ENCODE measurements at regions not wholly inside any gene's neighbourhood (a gene's known extent, or its start where the extent isn't known, plus 50 kb on each side); places are given as distances from the start of the nearest gene placed in this dataset.
"Not testable (repeated sequence)": the region's sequence is repeated elsewhere in the genome, so short reads cannot be mapped to it uniquely, and the experiment has no call there.

DNA sequence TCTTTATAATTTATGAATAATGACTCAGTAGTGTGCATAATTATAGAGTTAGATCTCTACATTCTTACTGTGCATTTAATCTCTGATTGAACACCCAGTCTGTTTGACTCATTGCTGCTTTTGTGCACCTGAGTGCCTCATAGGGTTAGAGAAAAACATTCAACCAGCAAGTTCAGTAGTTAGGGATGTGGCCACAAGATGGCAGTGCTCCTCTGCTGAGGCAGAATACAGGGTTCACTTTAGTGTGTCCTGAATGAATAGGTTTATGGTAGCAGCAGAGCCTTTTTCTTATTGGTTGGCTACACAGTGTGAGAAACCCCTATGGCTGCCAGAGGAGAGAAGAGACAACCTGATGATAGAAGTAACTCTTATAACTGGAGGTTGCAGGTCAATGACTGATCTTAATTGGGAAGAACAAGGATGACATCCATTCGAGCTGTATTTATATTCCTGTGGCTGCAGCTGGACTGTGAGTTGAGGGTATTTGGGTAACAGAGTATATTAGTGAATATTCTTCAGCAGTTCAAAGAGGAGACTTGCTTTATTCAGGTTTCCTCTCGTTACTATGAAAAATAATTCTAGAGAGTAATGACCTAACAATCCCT, 194.9 kb upstream of the OR4E1 start:
- Mint-ChIP-seq H3K36me3 (ENCODE audit: low read depth) (peaks cover 3% of the 10 kb centered on the region), H3K4me1 (ENCODE audit: low read depth) (peaks cover 32% of the 10 kb centered on the region), H3K27ac (no peak overlapping the region), H3K4me3 (ENCODE audit: low read depth) (peak overlapping the region; percentile 65), H3K9me3 (no peaks in the 10 kb centered on the region), H3K27me3 (ENCODE audit: low read depth) (peaks cover 2% of the 10 kb centered on the region)
- peak; percentile 67 for DNase-seq (ENCODE audit: low spot score)
- intact Hi-C loops (cut with micrococcal nuclease): loop anchor here (2.0 to 5.0 kb wide), 3 partner anchors 26 to 689 kb away; no protein-coding TSS in a partner anchor

DNA sequence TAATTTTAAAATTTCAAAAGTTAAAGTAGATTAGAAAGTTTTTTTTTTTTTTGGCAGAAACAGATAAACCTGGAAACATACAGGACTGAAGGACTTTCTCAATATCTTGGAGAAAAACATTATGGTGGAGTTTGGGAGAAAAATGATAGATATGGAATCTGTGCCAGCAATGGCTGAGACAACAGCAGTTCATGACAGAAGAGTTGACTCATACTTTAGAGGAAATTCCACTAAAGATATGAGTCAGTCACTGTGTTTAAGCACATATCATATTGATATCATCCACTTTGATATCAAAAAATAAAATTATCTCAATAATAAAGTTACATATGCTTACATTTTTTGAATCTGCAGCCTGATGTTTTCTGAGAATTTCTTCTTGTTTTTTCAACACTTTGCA, 193.9 kb upstream of the OR4E1 start:
- no peak overlapping the region for H3K4me3 Mint-ChIP-seq (ENCODE audit: low read depth)

DNA sequence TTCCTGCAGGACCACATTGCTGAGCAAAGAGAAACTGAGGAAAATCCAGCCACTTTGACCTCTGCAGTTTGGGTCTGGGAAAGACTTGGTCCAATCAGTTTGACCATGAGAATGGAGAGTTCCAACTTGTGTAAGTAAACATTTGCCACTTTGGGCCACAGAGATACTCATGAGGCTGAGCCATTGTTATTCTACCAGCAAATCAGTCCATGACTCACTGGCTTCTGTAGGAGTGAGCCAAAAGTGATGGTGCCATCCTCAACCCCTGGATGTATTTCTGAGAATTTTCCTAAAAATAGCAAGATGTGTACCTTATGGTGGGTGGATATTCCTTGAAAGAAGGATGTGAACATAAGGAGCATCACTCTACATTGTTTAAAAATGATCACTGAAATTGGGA, 192.9 kb upstream of the OR4E1 start:
- Mint-ChIP-seq H3K27ac (no peak overlapping the region), H3K4me3 (ENCODE audit: low read depth) (no peak overlapping the region), H3K27me3 (ENCODE audit: low read depth) (peaks cover 2% of the 10 kb centered on the region), H3K4me1 (ENCODE audit: low read depth) (peaks cover 23% of the 10 kb centered on the region), H3K36me3 (ENCODE audit: low read depth) (peaks cover 7% of the 10 kb centered on the region), H3K9me3 (no peaks in the 10 kb centered on the region)
- DNase-seq (ENCODE audit: low spot score): no peak
- intact Hi-C loops (cut with micrococcal nuclease): loop anchor here (5.0 kb wide), 2 partner anchors 46 to 691 kb away; no protein-coding TSS in a partner anchor

More for the DNA sequence above, 193.9 kb upstream of the OR4E1 start:
- H3K9me3 Mint-ChIP-seq: no peaks in the 10 kb centered on the region
- peaks cover 2% of the 10 kb centered on the region for H3K27me3 Mint-ChIP-seq (ENCODE audit: low read depth)
- intact Hi-C loops (cut with micrococcal nuclease): loop anchor here (5.0 kb wide), 2 partner anchors 45 to 690 kb away; no protein-coding TSS in a partner anchor
- H3K4me1 Mint-ChIP-seq (ENCODE audit: low read depth): peaks cover 23% of the 10 kb centered on the region
- DNase-seq (ENCODE audit: low spot score): no peak
- H3K36me3 Mint-ChIP-seq (ENCODE audit: low read depth): peaks cover 7% of the 10 kb centered on the region
- H3K27ac Mint-ChIP-seq: no peak overlapping the region

DNA sequence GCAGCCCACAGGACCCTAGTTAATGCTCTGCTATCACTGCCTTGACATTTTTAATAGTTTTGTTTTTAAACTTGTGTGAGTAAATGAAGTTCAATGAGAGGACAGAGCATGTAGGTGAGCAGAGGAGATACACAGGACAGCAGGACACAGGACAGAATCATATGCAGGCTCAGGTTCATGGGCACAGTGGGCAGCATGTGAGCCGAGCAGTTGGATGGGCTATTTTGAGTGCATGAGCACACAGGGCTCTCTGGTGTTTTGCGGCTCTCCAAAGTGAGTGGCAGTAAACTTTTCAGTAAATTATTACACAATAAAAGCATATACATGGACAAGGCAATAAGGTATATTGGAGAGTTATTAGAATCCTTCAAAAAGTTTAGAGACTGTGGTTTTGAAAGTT, 189.7 kb upstream of the OR4E1 start:
- peaks cover 10% of the 10 kb centered on the region for H3K36me3 Mint-ChIP-seq (ENCODE audit: low read depth)
- peaks cover 13% of the 10 kb centered on the region for H3K27me3 Mint-ChIP-seq (ENCODE audit: low read depth)
- peak overlapping the region; percentile 65 for H3K4me3 Mint-ChIP-seq (ENCODE audit: low read depth)
- intact Hi-C loops (cut with micrococcal nuclease): no loop called here
- H3K4me1 Mint-ChIP-seq (ENCODE audit: low read depth): peaks cover 21% of the 10 kb centered on the region
- peak overlapping the region; percentile 19 for H3K27ac Mint-ChIP-seq
- H3K9me3 Mint-ChIP-seq: no peaks in the 10 kb centered on the region
- no peak for DNase-seq (ENCODE audit: low spot score)

DNA sequence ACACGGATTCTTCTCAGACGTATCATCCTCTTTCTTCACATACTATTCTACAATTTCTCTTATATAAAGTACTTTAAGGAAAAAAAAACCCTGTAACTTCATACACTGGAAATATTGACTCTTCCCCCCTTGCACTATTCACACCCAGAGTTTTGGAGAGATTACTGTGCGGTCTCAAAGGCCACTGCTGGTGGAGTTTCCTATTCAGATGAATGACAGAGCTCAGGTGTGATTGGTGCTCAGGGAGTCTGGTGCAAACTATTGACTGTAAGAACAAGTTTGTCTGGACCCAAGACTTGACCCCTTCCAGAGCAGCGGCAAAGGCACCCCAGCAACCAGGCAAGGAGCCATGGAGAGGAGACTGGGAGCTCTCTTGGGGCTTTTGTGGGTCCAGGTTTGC, 187.5 kb upstream of the OR4E1 start:
- intact Hi-C loops (cut with micrococcal nuclease): no loop called here
- Mint-ChIP-seq H3K4me3 (ENCODE audit: low read depth) (peak overlapping the region; percentile 73), H3K4me1 (ENCODE audit: low read depth) (peaks cover 6% of the 10 kb centered on the region), H3K9me3 (no peaks in the 10 kb centered on the region), H3K27me3 (ENCODE audit: low read depth) (peaks cover 22% of the 10 kb centered on the region), H3K27ac (peak overlapping the region; percentile 66), H3K36me3 (ENCODE audit: low read depth) (peaks cover 10% of the 10 kb centered on the region)
- no peak for DNase-seq (ENCODE audit: low spot score)

DNA sequence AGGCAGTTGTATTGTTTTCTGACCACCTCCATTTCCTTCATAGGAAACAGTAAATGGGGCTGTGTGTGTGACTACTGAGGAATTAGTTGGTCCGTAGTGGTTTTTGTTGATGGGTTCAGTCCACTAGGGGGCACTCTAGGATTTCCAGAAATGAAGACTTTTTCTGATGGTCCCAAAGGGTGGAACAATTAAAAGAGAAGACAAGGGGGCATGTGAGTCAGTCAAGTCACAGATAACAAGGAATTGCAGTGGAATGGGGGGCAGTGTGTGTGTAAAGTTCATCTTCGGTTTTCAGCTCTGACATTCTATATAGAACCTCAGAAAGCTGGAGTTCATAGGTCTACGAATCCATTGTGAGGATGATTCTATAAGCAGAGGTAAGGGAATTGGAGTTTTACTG, 186.6 kb upstream of the OR4E1 start:
- Mint-ChIP-seq H3K4me1 (ENCODE audit: low read depth) (peaks cover 6% of the 10 kb centered on the region), H3K27ac (peak overlapping the region; percentile 38), H3K4me3 (ENCODE audit: low read depth) (peak overlapping the region; percentile 45), H3K27me3 (ENCODE audit: low read depth) (peaks cover 23% of the 10 kb centered on the region), H3K36me3 (ENCODE audit: low read depth) (peaks cover 10% of the 10 kb centered on the region), H3K9me3 (no peaks in the 10 kb centered on the region)
- DNase-seq (ENCODE audit: low spot score): no peak
- intact Hi-C loops (cut with micrococcal nuclease): no loop called here

DNA sequence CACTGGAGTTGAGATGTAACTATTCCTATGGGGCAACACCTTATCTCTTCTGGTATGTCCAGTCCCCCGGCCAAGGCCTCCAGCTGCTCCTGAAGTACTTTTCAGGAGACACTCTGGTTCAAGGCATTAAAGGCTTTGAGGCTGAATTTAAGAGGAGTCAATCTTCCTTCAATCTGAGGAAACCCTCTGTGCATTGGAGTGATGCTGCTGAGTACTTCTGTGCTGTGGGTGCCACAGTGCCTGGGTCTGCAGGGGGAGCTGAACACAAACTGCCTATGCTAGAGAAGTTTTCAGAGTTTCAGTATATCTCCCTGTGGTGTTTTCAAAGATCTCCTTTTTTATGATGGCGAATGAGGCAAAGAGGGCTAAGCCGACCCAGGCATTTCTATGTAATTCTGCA, 179.2 kb upstream of the OR4E1 start:
- peaks cover 20% of the 10 kb centered on the region for H3K27me3 Mint-ChIP-seq (ENCODE audit: low read depth)

DNA sequence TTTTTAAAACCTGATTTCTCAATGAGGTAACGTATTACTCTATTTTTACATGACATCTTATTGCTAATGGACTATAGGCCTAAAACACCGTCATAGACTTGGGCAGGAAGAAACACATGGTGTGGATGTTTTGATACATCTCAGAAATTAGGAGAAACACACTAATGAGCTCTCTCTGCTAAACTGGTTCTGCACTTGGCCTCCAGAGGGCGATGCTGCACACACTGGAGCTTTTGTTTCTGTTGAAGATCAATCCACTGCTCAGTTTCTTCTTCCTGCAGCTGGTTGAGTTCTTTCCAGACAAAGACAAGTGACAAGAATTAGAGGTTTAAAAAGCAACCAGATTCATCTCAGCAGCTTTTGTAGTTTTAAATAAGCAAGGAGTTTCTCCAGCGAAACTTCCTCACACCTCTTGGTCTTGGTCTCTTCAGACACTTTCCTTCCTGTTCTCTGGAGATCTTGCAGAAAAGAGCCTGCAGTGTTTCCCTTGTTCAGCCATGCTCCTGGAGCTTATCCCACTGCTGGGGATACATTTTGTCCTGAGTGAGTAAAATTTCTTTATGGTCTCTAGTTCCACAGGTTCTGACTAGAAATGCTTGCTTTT, 178.5 kb upstream of the OR4E1 start:
- Mint-ChIP-seq H3K4me1 (ENCODE audit: low read depth) (peaks cover 13% of the 10 kb centered on the region), H3K27me3 (ENCODE audit: low read depth) (peaks cover 18% of the 10 kb centered on the region), H3K4me3 (ENCODE audit: low read depth) (peak overlapping the region; percentile 71), H3K9me3 (no peaks in the 10 kb centered on the region), H3K27ac (peak overlapping the region; percentile 68), H3K36me3 (ENCODE audit: low read depth) (peaks cover 11% of the 10 kb centered on the region)
- intact Hi-C loops (cut with micrococcal nuclease): no loop called here
- DNase-seq (ENCODE audit: low spot score): peak; percentile 68

More for the DNA sequence above, 179.2 kb upstream of the OR4E1 start:
- DNase-seq (ENCODE audit: low spot score): no peak
- Mint-ChIP-seq H3K36me3 (ENCODE audit: low read depth) (peaks cover 11% of the 10 kb centered on the region), H3K9me3 (no peaks in the 10 kb centered on the region), H3K27ac (peak overlapping the region; percentile 13), H3K4me1 (ENCODE audit: low read depth) (peaks cover 13% of the 10 kb centered on the region), H3K4me3 (ENCODE audit: low read depth) (peak overlapping the region; percentile 71)
- intact Hi-C loops (cut with micrococcal nuclease): no loop called here

DNA sequence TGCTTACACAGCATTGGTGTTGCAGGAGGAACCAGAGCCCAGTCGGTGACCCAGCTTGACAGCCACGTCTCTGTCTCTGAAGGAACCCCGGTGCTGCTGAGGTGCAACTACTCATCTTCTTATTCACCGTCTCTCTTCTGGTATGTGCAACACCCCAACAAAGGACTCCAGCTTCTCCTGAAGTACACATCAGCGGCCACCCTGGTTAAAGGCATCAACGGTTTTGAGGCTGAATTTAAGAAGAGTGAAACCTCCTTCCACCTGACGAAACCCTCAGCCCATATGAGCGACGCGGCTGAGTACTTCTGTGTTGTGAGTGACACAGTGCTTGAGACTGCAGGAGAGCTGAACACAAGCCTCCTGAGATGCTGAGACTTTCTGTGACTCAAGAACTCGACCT, 173.3 kb upstream of the OR4E1 start:
- Mint-ChIP-seq H3K4me1 (ENCODE audit: low read depth) (peaks cover 17% of the 10 kb centered on the region), H3K4me3 (ENCODE audit: low read depth) (peak overlapping the region; percentile 87), H3K27me3 (ENCODE audit: low read depth) (peaks cover 35% of the 10 kb centered on the region), H3K27ac (peak overlapping the region; percentile 82)
- H3K9me3 Mint-ChIP-seq; intact Hi-C loops (cut with micrococcal nuclease); H3K36me3 Mint-ChIP-seq (ENCODE audit: low read depth): not testable (repeated sequence)
- peak; percentile 24 for DNase-seq (ENCODE audit: low spot score)

DNA sequence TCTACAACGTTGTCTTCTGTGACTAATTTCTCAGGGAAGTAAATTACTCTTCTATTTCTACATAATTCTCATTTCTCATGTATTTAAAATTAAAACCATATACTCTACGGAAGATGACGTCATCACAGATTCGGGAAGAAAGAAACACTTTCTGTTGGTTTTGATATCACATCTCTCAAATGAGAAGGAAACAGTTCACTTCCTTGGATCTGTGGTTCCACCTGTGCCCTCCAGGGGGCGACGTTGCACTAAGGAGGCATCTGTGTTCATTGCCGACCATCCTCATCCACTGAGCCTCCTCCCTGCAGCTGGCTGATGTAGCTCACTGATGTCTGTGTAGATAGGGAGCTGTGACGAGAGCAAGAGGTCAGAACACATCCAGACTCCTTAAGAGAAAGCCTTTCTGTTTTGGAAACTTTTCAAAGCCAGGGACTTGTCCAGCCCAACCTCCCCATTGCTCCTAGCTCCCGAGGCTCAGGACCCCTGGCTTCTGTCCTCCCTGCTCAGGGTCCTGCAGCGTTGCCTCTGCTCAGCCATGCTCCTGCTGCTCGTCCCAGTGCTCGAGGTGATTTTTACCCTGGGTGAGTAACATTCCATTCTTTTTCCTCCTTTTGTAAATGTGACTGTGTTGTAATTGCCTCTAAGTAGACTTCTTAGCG, 172.7 kb upstream of the OR4E1 start:
- Mint-ChIP-seq H3K36me3 (ENCODE audit: low read depth) (peaks cover 8% of the 10 kb centered on the region), H3K4me1 (ENCODE audit: low read depth) (peaks cover 16% of the 10 kb centered on the region)

DNA sequence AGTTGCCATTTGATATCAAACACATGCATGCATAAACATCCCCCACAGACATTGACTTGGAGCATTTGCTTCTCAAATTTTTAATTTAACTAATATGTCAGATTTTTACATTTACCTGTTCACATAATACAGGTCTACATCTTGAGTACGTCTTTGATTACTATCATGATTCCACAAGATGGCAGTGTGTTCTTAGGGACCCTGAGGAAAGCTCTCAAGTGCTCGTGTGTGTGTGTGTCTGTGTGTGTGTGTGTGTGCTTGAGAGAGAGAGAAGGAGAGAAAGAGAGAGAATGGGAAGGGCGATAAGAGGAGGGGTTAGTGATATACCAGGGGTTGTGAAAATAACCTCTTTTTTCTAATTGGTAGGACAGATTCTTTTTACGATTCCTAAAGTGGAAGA, 167.1 kb upstream of the OR4E1 start:
- no peak for DNase-seq (ENCODE audit: low spot score)

More for the DNA sequence above, 172.7 kb upstream of the OR4E1 start:
- Mint-ChIP-seq H3K4me3 (ENCODE audit: low read depth) (peak overlapping the region; percentile 87), H3K9me3 (no peaks in the 10 kb centered on the region), H3K27ac (peak overlapping the region; percentile 82), H3K27me3 (ENCODE audit: low read depth) (peaks cover 33% of the 10 kb centered on the region)
- intact Hi-C loops (cut with micrococcal nuclease): no loop called here
- peak; percentile 63 for DNase-seq (ENCODE audit: low spot score)

DNA sequence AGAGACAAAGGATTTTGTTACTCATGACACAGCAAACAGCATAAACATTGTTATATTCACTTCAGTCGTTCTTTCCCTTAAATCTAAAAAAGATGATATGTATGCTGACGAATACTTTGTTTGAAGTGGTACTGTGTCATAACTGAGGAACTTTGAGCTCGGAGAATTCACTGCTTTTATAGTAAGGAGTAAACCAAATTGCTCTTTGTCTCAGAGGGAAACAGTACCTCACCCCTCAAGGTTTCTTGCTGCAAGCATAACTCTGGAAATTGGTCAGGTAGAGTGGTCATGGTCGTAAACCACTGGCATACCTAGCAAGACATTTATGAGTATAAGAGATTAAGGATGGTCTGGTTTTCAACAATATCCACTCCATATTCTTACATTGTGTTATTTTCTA, 160.2 kb upstream of the OR4E1 start:
- Mint-ChIP-seq H3K36me3 (ENCODE audit: low read depth) (no peaks in the 10 kb centered on the region), H3K4me1 (ENCODE audit: low read depth) (no peaks in the 10 kb centered on the region), H3K27ac (no peak overlapping the region), H3K4me3 (ENCODE audit: low read depth) (no peak overlapping the region), H3K27me3 (ENCODE audit: low read depth) (peaks cover 19% of the 10 kb centered on the region), H3K9me3 (peaks cover 4% of the 10 kb centered on the region)
- intact Hi-C loops (cut with micrococcal nuclease): no loop called here
- DNase-seq (ENCODE audit: low spot score): no peak

More for the DNA sequence above, 167.1 kb upstream of the OR4E1 start:
- intact Hi-C loops (cut with micrococcal nuclease): no loop called here
- peaks cover under 1% of the 10 kb centered on the region for H3K9me3 Mint-ChIP-seq
- no peak overlapping the region for H3K27ac Mint-ChIP-seq
- peaks cover 25% of the 10 kb centered on the region for H3K27me3 Mint-ChIP-seq (ENCODE audit: low read depth)
- H3K36me3 Mint-ChIP-seq (ENCODE audit: low read depth): no peaks in the 10 kb centered on the region
- peak overlapping the region; percentile 40 for H3K4me3 Mint-ChIP-seq (ENCODE audit: low read depth)
- peaks cover 3% of the 10 kb centered on the region for H3K4me1 Mint-ChIP-seq (ENCODE audit: low read depth)

DNA sequence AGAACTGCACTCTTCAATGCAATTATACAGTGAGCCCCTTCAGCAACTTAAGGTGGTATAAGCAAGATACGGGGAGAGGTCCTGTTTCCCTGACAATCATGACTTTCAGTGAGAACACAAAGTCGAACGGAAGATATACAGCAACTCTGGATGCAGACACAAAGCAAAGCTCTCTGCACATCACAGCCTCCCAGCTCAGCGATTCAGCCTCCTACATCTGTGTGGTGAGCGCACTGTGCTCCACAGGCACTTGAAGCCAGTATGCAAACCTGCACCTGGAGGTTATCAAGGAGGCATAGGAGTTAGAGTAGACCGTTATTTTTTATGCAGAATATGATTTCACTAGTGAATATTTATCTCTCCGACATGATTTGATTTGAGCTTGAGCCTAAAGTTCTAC, 152.2 kb upstream of the OR4E1 start:
- Mint-ChIP-seq H3K27me3 (ENCODE audit: low read depth) (peaks cover 28% of the 10 kb centered on the region), H3K9me3 (no peaks in the 10 kb centered on the region), H3K27ac (no peak overlapping the region), H3K4me1 (ENCODE audit: low read depth) (peaks cover 4% of the 10 kb centered on the region), H3K4me3 (ENCODE audit: low read depth) (no peak overlapping the region), H3K36me3 (ENCODE audit: low read depth) (no peaks in the 10 kb centered on the region)
- no peak for DNase-seq (ENCODE audit: low spot score)
- intact Hi-C loops (cut with micrococcal nuclease): no loop called here
